HEK293 (cell line): ENCODE measurements at regions not wholly inside any gene's neighbourhood (a gene's known extent, or its start where the extent isn't known, plus 50 kb on each side); places are given as distances from the start of the nearest gene placed in this dataset.

ENCODE experiments used
- GLI4 ChIP-seq: fragments of 450-650 bp; formaldehyde crosslinking; IDR thresholded peaks from 2 replicates; pipeline ENCODE4 v1.5.1; 2016; ENCODE audit warnings: missing biosample characterization, missing genetic modification characterization
- KLF16 ChIP-seq: fragments of 450-650 bp; formaldehyde crosslinking; IDR thresholded peaks from 2 replicates; pipeline ENCODE4 v1.5.1; 2017; ENCODE audit warnings: missing biosample characterization, missing genetic modification characterization
- SALL2 ChIP-seq: fragments of 450-650 bp; formaldehyde crosslinking; IDR thresholded peaks from 2 replicates; pipeline ENCODE4 v1.5.0; 2017; ENCODE audit warnings: missing biosample characterization, mild to moderate bottlenecking, missing genetic modification characterization, borderline replicate concordance
- ZBTB7A ChIP-seq: fragments of 450-650 bp; formaldehyde crosslinking; IDR thresholded peaks from 2 replicates; pipeline ENCODE4 v1.5.1; 2016; ENCODE audit warnings: low read depth, missing biosample characterization, missing genetic modification characterization
- ZBTB8A ChIP-seq: fragments of 450-650 bp; formaldehyde crosslinking; IDR thresholded peaks from 2 replicates; pipeline ENCODE4 v1.5.1; 2016; ENCODE audit warnings: missing biosample characterization, missing genetic modification characterization
- ZFP3 ChIP-seq: fragments of 450-650 bp; formaldehyde crosslinking; IDR thresholded peaks from 2 replicates; pipeline ENCODE4 v1.5.1; 2016; ENCODE audit warnings: low read depth, missing biosample characterization, missing genetic modification characterization
- ZFP69B ChIP-seq: fragments of 450-650 bp; formaldehyde crosslinking; IDR thresholded peaks from 2 replicates; pipeline ENCODE4 v1.5.1; 2016; ENCODE audit warnings: missing biosample characterization, missing genetic modification characterization
- ZNF433 ChIP-seq: fragments of 450-650 bp; formaldehyde crosslinking; IDR thresholded peaks from 2 replicates; pipeline ENCODE4 v1.5.1; 2016; ENCODE audit warnings: missing biosample characterization, missing genetic modification characterization, low read depth
- ZNF561 ChIP-seq: fragments of 450-650 bp; IDR thresholded peaks from 2 replicates; pipeline ENCODE4 v1.5.1; 2018; ENCODE audit warnings: missing biosample characterization, missing genetic modification characterization, borderline replicate concordance
- ZNF747 ChIP-seq: fragments of 450-650 bp; formaldehyde crosslinking; IDR thresholded peaks from 2 replicates; pipeline ENCODE4 v1.5.1; 2016; ENCODE audit warnings: missing biosample characterization, missing genetic modification characterization
- ZNF768 ChIP-seq: fragments of 450-650 bp; formaldehyde crosslinking; IDR thresholded peaks from 2 replicates; pipeline ENCODE4 v1.5.1; 2018; ENCODE audit warnings: missing biosample characterization, mild to moderate bottlenecking, missing genetic modification characterization
- TF ChIP-seq, protein P1 (sequence below): fragments of 450-650 bp; formaldehyde crosslinking; IDR thresholded peaks from 2 replicates; pipeline ENCODE4 v1.5.1; 2016; ENCODE audit warnings: missing biosample characterization, missing genetic modification characterization
- TF ChIP-seq, protein P2 (sequence below): fragments of 450-650 bp; IDR thresholded peaks from 2 replicates; pipeline ENCODE4 v1.5.1; 2018; ENCODE audit warnings: missing biosample characterization, mild to moderate bottlenecking, missing genetic modification characterization
- TF ChIP-seq, protein P3 (sequence below): fragments of 450-650 bp; formaldehyde crosslinking; IDR thresholded peaks from 2 replicates; pipeline ENCODE4 v1.5.1; 2016; ENCODE audit warnings: missing biosample characterization, missing genetic modification characterization

GRCh38 chr20:4610871-4611270 lies 75.4 kb upstream of the PRNP start:
- TF ChIP-seq ZBTB7A (tag by site-specific recombination): no peak
- TF ChIP-seq, protein P1, sequence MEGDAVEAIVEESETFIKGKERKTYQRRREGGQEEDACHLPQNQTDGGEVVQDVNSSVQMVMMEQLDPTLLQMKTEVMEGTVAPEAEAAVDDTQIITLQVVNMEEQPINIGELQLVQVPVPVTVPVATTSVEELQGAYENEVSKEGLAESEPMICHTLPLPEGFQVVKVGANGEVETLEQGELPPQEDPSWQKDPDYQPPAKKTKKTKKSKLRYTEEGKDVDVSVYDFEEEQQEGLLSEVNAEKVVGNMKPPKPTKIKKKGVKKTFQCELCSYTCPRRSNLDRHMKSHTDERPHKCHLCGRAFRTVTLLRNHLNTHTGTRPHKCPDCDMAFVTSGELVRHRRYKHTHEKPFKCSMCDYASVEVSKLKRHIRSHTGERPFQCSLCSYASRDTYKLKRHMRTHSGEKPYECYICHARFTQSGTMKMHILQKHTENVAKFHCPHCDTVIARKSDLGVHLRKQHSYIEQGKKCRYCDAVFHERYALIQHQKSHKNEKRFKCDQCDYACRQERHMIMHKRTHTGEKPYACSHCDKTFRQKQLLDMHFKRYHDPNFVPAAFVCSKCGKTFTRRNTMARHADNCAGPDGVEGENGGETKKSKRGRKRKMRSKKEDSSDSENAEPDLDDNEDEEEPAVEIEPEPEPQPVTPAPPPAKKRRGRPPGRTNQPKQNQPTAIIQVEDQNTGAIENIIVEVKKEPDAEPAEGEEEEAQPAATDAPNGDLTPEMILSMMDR: no peak
- no peak for TF ChIP-seq ZNF433 (tag by site-specific recombination)
- no peak for TF ChIP-seq ZNF561 (tag by site-specific recombination)
- no peak for TF ChIP-seq ZNF747 (tag by site-specific recombination)
- TF ChIP-seq KLF16 (tag by site-specific recombination): no peak
- TF ChIP-seq SALL2 (tag by site-specific recombination): no peak
- TF ChIP-seq, protein P2, sequence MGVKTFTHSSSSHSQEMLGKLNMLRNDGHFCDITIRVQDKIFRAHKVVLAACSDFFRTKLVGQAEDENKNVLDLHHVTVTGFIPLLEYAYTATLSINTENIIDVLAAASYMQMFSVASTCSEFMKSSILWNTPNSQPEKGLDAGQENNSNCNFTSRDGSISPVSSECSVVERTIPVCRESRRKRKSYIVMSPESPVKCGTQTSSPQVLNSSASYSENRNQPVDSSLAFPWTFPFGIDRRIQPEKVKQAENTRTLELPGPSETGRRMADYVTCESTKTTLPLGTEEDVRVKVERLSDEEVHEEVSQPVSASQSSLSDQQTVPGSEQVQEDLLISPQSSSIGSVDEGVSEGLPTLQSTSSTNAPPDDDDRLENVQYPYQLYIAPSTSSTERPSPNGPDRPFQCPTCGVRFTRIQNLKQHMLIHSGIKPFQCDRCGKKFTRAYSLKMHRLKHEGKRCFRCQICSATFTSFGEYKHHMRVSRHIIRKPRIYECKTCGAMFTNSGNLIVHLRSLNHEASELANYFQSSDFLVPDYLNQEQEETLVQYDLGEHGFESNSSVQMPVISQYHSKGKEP (tag by site-specific recombination): no peak
- no peak for TF ChIP-seq ZBTB8A
- TF ChIP-seq ZFP3 (tag by site-specific recombination): no peak
- no peak for TF ChIP-seq ZFP69B
- TF ChIP-seq, protein P3, sequence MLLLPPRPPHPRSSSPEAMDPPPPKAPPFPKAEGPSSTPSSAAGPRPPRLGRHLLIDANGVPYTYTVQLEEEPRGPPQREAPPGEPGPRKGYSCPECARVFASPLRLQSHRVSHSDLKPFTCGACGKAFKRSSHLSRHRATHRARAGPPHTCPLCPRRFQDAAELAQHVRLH (tag by site-specific recombination): no peak
- TF ChIP-seq ZNF768 (tag by site-specific recombination): no peak
- TF ChIP-seq GLI4 (tag by site-specific recombination): no peak
